ENCODE measurements at regions not wholly inside any gene's neighbourhood (a gene's known extent, or its start where the extent isn't known, plus 50 kb on each side); places are given as distances from the start of the nearest gene placed in this dataset.

DNA sequence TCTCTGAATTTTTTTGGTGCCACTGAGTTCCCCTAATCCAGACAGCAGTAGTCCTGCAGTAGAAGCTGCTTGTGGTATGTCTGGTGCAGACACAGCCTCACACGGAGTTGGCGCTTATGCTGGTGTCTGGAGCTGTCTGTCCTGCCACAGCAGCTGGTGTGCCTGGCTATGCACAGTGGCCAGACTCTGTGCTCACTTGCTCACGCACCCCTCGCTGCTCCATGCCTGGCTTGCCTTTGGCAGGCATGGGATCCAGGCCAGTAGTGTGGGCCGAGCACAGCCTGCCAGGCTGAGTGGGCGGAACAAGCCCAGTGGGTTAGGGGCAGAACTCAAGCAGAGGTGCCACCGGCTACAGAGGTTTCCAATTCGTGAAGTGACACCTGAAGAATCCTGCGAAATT is 845.9 kb upstream of the PCDH9 start:
- TF ChIP-seq TCF12 (IDR thresholded peaks at IDR 0.05; ENCODE audit: low read depth) (no peak), RAD21 (IDR thresholded peaks at IDR 0.05; ENCODE audit: low read depth) (no peak), EP300 (IDR thresholded peaks at IDR 0.05; ENCODE audit: borderline replicate concordance) (no peak), MAX (IDR thresholded peaks at IDR 0.05) (no peak), FOXM1 (IDR thresholded peaks at IDR 0.05; ENCODE audit: borderline replicate concordance, low read depth) (no peak), EGR1 (IDR thresholded peaks at IDR 0.05) (no peak)
